Superior temporal gyrus (tissue), 1 donor: ENCODE measurements at regions not wholly inside any gene's neighbourhood (a gene's known extent, or its start where the extent isn't known, plus 50 kb on each side); places are given as distances from the start of the nearest gene placed in this dataset.

ENCODE experiments used
- DNase-seq: peaks from one replicate; pipeline ENCODE4 v3.0.0-alpha.2; 2016; ENCODE audit errors: extremely low spot score

- no peak for DNase-seq
These were observed 957.9 kb downstream of the BRD1 start for GRCh38 chr22:48869788-48870187.

- DNase-seq, result no peak
These were observed 958.5 kb downstream of the BRD1 start for GRCh38 chr22:48869161-48869560.

GRCh38 chr22:48868554-48868953 is 959.1 kb downstream of the BRD1 start:
- DNase-seq, result no peak

- no peak for DNase-seq
These were observed 959.8 kb downstream of the BRD1 start for GRCh38 chr22:48867891-48868290.

- no peak for DNase-seq
These were observed 960.6 kb downstream of the BRD1 start for GRCh38 chr22:48866906-48867681.

- DNase-seq, result no peak
These were observed 962.9 kb downstream of the BRD1 start for GRCh38 chr22:48864748-48865147.

- DNase-seq, result no peak
These were observed 963.6 kb downstream of the BRD1 start for GRCh38 chr22:48863965-48864528.

GRCh38 chr22:48860557-48860956 is 967.1 kb downstream of the BRD1 start:
- no peak for DNase-seq

GRCh38 chr22:48858856-48859255 is 968.8 kb downstream of the BRD1 start:
- DNase-seq, result no peak

- DNase-seq, result no peak
These were observed 969.6 kb downstream of the BRD1 start for GRCh38 chr22:48858121-48858520.

- no peak for DNase-seq
These were observed 970.4 kb downstream of the BRD1 start for GRCh38 chr22:48857202-48857805.

- no peak for DNase-seq
These were observed 971.4 kb downstream of the BRD1 start for GRCh38 chr22:48856308-48856615.

GRCh38 chr22:48855593-48856307 is 971.9 kb downstream of the BRD1 start:
- no peak for DNase-seq

- no peak for DNase-seq
These were observed 972.7 kb downstream of the BRD1 start for GRCh38 chr22:48855013-48855412.

GRCh38 chr22:48853627-48854240 is 973.9 kb downstream of the BRD1 start:
- DNase-seq, result no peak

- DNase-seq, result no peak
These were observed 975.6 kb downstream of the BRD1 start for GRCh38 chr22:48851933-48852549.

- no peak for DNase-seq
These were observed 976.9 kb downstream of the BRD1 start for GRCh38 chr22:48850658-48851287.

- no peak for DNase-seq
These were observed 977.6 kb downstream of the BRD1 start for GRCh38 chr22:48849963-48850657.

GRCh38 chr22:48849219-48849912 is 978.3 kb downstream of the BRD1 start:
- DNase-seq, result no peak

- no peak for DNase-seq
These were observed 981.5 kb downstream of the BRD1 start for GRCh38 chr22:48846200-48846599.
